Activated CD8-positive, alpha-beta memory T cell treated with anti-CD3 and anti-CD28 coated beads, Interleukin-2, amount 50 U/mL, for 24 hours (primary cell): ENCODE measurements at regions not wholly inside any gene's neighbourhood (a gene's known extent, or its start where the extent isn't known, plus 50 kb on each side); places are given as distances from the start of the nearest gene placed in this dataset.
"Not testable (repeated sequence)": the region's sequence is repeated elsewhere in the genome, so short reads cannot be mapped to it uniquely, and the experiment has no call there.

Experiments used
- DNase-seq: peaks from one replicate; pipeline ENCODE4 v3.0.0-alpha.2; 2020; ENCODE audit errors: extremely low read depth

DNA sequence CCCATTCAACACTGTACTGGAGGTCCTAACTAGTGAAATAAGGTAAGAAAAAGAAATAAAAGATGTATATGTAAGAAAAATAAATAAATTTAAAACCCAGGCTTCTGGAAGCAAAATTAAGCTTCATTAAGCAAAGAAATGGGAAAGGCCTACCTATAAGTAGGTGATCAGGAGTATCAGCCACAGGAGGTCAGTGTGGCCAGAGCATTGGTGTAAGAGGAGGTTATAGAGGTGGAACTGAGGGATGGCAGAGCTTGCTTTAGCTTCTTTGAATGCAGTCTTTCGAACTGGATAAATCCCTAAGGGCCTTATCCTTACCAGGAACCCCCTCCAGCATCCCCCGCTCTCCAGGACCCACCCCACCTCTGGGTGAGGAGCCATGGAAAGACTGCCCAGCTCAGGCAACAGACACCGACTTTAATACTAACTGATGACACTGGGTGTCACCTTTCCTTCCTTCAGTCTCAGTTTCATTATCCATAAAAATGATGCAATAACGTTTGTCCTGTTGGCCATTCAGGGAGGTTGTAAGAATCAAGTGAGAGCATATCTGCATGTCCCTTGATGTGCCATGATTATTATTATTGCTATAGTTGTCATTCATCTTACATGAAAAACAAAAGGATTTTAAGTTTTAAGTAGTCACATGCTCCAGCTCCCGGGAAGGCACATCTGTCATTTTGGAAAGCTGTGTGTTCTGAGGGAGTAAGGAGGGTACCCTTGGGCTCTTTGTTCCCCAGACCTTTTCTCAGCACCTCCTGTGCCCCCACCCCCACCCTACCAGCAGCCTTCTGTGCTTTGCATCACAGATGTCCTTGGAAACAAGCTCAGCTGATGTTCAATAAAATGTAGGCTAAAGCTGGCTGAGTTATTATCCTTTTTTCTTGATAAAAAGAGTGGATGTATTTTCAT lies 50.8 kb upstream of the CTNNA1 start:
- DNase-seq: no peak

DNA sequence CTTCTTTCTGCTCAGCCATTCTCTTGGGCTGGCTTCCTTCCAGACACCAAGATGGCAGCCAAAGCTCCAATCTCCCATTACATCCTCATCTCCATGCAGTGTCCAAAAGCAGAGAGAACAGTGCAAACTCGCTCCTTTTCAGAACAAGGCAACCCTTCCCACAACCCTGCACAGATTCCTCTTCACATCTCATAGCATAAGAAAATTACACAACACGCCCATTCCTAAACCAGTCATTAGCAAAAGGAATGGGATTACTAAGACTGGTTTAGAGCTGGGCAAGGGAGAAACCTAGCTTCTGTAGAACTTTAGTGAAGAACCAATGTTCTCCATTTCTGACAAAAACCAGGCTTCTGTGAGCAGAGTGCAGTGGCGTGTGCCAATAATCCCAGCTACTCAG lies 51.5 kb upstream of the CTNNA1 start:
- DNase-seq: no peak

DNA sequence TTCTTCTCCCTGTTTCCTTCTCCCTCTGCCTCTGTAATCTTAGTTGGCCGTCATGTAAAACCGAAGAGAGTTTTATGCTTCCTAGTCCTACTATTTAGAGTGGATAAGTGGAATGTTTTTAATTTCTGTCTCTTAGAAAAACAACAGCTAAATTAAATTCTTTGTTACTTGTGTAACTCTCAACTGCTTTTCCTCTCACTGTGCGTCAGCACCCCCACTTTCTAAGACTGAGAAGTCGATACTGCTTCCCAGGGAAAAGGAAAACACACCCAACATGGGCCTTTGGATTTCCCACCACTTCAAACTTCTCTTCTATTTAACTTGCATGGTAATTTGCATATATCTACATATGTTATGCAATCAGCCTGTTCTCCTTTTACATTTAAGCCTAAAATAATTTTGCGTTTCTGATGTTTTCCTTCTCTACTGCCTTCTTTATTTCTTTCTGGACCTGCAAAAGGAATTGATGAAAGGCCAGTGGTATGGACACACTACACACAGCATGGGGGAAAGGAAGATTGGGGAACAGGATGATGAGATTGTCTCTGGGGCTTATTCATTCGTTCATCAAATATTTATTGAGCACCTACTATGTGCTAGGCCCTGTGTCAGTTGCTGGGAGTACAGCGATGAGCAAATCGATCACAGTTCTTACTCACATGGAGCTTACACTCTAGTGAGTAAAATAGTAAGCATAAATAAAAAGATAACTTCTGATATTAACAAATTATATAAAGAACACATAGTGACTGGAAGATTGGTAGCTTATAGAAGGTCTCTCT lies 52.5 kb upstream of the CTNNA1 start:
- DNase-seq: no peak

DNA sequence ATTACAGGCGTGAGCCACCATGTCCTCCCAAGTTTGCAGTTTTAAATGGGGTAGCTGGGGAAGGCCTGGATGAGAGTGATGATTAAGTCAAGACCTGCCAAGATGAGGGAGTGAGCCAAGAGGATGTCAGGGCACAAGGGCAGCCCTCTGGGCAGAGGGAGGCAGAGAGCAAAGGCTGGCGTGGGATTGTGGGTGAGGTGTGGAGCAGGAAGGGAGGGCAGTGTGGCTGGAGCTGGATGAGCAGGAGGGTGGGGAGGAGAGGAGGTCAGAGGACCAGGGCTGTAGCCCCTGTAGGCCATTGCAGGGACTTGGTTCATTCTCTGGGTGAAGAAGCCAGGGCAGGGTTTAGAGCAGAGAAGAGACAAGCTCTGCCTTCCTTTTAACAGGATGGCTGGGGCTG lies 53.7 kb upstream of the CTNNA1 start:
- DNase-seq: no peak

DNA sequence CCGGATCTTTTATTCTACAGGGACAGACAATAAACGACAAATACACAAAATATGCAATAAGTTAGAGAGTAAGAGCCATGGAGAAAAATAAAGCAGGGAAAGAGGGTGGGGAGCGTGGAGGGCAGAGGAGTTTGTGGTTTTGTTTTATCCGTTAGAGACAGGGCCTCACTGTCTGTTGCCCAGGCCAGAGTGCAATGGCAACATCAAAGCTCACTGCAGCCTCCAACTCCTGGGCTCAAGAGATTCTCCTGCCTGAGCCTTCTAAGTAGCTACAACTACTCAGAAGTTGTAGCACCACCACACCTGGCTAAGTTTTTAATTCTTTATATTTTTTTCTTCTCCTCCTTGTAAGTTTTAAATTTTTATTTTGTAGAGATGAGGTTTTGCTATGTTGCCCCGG lies 54.5 kb upstream of the CTNNA1 start:
- no peak for DNase-seq

DNA sequence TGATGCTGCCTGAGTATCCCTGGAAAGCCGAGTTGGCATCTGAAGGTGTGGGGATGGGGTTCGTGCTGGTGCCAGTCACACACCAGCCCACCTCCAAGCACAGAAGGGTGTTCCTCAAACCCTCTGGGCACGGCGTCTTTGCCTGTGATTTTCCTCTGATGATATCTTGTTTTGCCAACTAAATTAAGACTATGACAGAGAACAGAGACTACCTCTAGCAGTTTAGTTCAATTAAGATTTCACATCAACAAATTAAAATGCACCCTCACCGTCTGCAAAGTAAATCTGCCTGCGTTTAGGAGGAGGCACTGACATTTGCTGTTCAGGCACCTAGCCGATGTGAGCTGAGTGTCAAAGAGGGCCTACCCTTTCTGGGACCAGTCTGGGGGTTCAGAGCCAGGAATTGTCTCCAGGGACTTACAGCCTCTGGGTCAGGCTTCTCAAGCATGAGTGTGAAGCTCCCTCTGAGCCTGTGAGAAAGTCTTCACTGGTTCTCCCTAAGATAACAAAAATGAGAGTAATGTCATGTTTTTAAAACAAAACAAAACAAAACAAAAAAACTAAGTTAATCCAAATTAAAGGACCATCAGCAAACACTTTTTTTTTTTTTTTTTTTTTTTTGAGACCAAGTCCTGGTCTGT lies 55.4 kb upstream of the CTNNA1 start:
- no peak for DNase-seq

DNA sequence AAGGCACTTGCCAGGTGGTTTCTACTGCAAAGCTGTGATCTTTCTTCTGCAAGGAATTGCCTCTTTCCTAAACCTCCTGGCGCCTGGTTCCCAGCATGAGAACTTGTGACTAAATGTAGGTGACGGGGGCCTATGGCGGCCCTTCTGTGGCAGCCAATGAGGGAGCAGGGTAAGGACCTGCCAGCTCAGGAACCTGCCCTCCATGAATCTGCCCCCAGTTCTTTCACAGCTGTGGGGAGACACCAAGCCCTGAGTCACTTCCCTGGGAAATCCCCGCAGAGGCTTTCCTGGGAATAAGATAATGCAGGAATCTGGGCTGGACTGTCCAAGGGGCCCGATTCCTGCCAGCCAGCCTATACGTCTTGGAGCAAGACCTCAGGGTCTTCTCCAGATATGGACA lies 56.7 kb upstream of the CTNNA1 start:
- DNase-seq: no peak

DNA sequence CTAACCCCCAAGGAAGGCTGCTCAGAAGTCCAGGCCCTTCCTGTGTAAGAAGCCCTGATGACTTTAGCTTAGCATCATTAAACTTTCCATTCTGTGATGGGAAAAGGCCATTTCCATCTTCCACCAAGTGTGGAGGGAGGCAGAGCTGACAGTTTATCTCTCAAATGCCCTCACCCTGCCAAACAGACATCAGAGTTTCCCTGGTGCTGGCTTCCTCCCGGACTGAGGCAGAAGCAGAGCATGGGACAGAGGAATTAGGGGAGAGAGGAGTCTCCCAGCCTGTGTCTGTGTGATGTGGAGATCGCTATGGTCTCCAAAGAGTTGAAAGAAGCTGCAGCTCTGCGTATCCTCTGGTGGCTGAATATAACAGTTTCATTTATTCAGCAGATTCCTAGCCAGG lies 57.4 kb upstream of the CTNNA1 start:
- DNase-seq: no peak

DNA sequence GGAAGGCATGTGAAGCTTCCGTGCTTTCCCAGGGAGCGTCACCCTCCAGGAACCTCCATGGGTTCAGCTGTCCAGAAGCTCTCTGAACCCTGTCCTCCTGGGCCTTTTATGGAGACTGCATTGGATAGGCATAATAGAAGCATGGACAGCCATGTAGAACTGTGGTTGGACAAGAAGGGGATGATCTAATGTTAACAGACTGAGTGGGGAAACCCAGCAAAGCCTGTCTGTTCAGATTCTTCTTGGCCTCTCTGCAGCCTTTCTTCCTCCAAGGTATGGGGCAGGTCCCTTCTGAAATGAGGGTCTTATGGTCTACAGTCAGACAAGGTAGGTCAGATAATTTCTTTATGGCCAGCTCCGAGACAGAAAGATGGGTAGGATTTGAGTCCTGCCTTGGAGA lies 59.1 kb upstream of the CTNNA1 start:
- no peak for DNase-seq

DNA sequence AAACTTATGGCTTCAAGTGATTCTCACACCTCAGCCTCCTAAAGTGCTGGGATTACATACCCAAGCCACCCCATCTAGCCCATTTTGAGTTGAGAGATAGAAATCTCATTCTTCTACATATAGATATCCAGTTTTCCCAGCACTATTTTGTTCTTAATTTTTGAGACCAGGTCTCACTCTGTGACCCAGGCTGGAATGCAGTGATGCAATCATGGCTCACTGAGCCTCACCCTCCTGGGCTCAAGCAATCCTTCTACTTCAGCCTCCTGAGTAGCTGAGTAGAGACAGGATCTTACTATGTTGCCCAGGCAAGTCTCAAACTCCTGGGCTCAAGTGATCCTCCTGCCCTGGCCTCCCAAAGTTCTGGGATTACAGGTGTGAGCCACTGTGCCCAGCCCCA lies 60.9 kb upstream of the CTNNA1 start:
- DNase-seq: no peak

DNA sequence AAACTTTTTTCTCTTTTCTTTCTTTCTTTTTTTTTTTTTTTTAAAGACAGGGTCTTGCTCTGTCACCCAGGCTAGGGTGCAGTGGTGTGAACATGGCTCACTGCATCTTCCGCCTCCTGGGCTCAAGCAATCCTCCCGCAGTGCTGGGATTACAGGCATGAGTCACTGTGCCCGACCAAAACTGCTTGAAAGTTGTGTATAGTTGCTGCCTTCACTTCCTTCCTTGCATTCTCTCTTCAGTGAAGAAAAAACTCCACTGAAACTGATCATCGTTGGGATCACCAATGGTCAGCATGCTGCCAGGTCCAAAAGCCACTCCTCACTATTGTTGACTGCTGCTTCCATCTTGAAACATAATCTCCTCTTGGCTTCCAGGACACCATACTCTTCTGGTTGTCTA lies 66.6 kb upstream of the CTNNA1 start:
- no peak for DNase-seq

DNA sequence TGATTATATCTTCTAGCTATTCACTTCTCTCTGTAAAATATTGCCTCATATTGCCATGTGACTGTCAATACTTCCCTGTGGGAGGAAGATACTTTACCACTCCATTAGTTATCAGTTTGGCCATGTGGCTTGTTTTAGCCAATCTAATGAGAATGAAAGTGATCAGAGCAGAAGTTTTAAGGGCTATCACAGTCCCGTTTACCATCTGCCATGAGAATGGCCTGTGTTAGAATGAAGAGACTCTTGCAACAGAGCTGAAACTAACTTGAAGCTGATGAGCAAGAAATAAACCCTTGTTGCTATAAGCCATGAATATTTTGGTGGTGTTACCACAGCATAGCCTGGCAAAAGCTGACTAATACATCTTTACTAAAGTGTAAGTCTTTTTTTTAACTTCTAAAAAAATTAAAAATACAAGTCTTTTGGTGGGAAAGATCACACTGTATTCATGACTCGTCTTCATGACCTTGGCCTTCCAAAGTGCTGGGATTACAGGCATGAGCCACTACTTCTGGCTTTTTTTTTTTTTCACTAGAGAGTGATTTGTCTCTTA lies 68.0 kb upstream of the CTNNA1 start:
- no peak for DNase-seq

DNA sequence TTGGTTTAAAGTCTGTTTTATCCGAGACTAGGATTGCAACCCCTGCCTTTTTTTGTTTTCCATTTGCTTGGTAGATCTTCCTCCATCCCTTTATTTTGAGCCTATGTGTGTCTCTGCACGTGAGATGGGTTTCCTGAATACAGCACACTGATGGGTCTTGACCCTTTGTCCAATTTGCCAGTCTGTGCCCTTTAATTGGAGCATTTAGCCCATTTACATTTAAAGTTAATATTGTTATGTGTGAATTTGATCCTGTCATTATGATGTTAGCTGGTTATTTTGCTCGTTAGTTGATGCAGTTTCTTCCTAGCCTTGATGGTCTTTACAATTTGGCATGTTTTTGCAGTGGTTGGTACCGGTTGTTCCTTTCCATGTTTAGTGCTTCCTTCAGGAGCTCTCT lies 70.8 kb upstream of the CTNNA1 start:
- DNase-seq: not testable (repeated sequence)

DNA sequence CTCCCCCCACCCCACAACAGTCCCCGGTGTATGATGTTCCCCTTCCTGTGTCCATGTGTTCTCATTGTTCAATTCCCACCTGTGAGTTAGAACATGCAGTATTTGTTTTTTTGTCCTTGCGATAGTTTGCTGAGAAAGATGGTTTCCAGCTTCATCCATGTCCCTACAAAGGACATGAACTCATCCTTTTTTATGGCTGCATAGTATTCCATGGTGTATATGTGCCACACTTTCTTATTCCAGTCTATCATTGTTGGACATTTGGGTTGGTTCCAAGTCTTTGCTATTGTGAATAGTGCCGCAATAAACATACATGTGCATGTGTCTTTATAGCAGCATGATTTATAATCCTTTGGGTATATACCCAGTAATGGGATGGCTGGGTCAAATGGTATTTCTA lies 74.4 kb upstream of the CTNNA1 start:
- not testable (repeated sequence) for DNase-seq

DNA sequence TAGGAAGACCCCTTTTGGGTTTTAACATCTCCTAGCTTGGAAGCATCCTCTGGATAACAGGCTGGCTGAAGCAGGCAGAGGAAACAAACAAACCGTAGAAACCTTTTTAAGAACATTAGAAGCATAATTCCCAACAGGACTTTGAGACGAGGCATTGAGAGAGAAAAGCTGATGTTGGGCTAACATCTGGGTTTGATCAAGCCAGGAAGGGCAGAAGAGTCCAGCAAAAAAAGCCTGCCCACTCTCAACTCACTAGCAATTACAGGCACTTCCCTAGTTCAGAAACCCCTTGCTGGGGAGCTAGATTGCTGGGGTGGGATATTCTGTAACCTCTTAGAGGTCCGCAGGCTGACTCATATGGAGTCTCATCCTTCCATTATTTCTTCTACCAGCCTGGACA lies 75.4 kb upstream of the CTNNA1 start:
- no peak for DNase-seq

DNA sequence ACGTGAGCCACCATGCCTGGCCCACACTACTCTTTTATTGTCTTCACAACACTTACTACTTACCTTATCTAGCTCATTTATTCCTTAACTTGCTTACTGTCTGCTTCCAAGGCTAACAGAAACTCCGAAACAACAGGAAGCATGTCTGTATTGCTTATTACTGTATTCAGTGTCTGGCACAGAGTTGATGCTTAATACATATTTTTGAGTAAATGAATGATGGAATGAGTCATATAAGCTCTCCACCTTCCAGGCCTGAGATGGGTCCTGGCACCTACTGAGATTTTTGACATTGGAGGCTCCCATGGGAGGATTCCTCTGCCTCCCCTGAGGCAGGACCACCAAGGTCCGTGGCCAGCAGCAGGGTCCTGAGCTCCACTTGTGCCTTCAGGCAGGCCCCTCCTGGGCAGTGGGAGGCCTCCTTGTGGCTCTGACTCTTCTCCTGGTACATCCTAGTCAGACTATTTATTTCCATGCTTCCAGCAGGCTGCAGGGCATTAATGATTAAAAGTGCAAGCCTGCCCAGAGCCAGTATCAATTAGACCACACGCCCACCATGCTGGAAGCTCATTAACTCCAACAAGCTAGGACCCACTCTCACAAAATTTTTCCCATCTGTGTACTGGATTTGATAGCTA lies 76.5 kb upstream of the CTNNA1 start:
- no peak for DNase-seq

DNA sequence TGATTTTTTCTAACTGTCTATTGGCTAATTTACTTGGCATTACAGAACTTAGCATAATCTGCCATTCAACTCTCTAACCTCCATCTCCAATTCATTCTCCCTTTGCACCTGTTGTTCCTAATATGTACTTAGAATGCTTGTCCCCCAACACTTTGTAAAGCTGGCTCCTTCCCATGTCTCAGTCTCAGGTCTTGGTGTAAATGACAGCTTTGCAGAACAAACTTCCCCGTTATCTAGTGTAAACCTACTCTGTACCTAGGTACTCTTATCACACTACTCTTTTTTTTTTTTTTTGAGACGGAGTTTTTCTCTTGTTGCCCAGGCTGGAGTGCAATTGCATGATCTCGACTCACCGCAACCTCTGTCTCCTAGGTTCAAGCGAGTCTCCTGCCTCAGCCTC lies 77.2 kb upstream of the CTNNA1 start:
- no peak for DNase-seq

DNA sequence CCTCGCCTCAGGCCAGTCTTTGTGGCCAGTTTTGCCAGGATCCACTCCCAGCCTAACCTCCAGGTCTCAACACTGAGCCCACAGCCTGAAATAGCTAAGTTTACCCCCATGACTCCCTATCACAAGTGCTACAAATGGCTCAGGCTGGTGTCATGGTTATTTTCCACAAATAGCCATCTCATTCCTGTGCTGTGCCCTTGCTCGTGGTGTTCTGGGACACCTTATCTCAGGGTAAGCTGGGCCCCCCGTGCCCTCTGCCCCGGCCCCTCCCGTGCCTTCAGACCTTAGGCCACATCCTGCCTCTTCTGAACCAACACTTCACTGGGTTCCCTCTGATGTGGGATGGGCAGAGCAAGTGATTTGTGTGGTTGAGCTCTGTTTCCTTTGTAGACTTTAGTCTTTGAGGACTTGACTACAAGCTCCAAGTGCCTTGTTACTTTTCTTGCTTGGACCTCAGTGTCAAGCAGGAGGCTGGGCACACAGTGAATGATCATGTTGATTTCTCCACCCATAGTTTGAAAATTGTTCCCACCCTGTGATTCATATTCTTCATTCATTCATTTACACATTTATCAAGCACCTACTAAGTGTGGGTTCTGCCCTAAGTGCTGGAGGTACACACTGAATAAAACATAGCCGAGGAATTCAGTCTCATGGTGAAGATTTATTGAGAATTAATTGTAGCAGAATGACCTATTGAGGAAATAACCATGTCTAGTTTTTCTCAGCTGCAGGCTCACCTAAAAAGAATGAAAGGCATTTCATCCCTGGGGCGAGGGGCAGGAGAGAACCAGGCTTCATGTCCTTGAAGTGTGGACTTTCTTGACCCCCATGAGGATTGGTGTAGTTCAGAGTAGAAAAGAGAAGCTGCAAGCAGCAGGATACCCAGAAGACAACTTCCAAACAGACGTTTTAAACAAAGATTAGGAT lies 84.5 kb upstream of the CTNNA1 start:
- no peak for DNase-seq

DNA sequence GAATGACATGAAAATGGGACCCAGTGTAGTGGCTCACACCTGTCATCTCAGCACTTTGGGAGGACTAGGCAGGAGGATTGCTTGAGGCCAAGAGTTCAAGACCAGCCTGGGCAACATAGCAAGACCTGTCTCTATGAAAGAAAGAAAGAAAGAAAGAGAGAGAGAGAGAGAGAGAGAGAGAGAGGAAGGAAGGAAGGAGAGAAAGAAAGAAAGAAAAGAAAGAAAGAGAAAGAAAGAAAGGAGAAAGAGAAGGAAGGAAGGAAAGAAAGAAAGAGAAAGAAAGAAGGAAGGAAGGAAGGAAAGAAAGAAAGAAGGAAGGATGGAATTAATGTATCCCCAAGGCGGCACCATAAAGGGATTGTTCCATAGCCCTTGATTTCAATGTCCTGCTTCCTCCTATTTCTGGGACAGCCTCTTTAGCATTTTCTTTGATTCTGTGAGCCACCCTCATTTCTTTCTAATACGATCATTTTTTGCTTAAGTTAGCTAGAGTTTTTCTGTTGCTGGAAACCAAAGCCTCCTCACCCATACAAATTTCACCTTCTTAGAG lies 85.4 kb upstream of the CTNNA1 start:
- not testable (repeated sequence) for DNase-seq

DNA sequence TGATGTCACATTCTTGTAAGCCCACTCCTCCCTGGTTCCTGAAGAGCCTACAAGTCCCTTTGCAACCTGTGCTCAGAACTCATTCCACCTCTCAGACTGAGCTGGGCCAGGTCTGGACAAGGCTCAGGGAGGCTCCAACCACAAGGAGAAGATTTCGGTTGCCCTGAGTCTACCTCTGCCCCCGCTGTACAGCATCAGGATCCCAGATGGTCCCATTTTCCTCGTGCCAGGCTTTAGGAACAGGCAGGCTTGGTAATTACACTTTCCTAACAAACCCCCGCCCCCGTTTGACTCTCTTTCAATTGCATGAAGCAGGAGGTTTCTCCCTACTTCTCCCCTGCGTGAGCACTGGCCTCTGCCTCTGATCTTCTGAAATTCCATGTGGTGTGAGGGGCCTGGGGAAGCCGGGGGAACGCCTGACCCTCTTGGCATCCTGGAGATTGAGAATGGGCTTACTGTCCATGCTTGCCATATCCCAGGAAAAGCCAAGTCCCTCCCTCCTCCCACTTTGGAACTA lies 86.9 kb upstream of the CTNNA1 start:
- DNase-seq: no peak
